HEK293 (cell line): ENCODE measurements at regions not wholly inside any gene's neighbourhood (a gene's known extent, or its start where the extent isn't known, plus 50 kb on each side); places are given as distances from the start of the nearest gene placed in this dataset.

Source experiments
- CTCF ChIA-PET: fragments of 350-600 bp; formaldehyde crosslinking; extraction: SDS; loops from one replicate; lab custom pipeline; 2021; ENCODE audit warnings: antibody characterized with exemption; lab: Yijun Ruan, JAX
- POLR2A ChIA-PET: fragments of 300-600 bp; formaldehyde crosslinking; extraction: SDS; loops from one replicate; lab custom pipeline; 2020; ENCODE audit warnings: antibody characterized with exemption, inconsistent platforms; lab: Yijun Ruan, JAX
- H3K27ac ChIP-seq: fragments of 200-500 bp; sonication (Bioruptor generic); 2 replicates; pipeline ENCODE4 v1.5.1; 2014; ENCODE audit warnings: low read depth, low read length, control low read depth, inconsistent platforms; ENCODE audit errors: extremely low read depth
- H3K36me3 ChIP-seq, 2 experiments: fragments of 200-500 bp in 1 of 2; sonication (Bioruptor generic) in 1 of 2; 1 replicate in 1 of 2; 2 replicates in 1 of 2; pipeline ENCODE4 v1.5.1; 2014 to 2017; ENCODE audit warnings: inconsistent platforms in 2 of 2, low read length in 2 of 2; ENCODE audit not compliant: control insufficient read depth in 2 of 2, insufficient read depth in 1 of 2
- H3K4me1 ChIP-seq: fragments of 200-500 bp; sonication (Bioruptor generic); 2 replicates; pipeline ENCODE4 v1.5.1; 2014; ENCODE audit warnings: mild to moderate bottlenecking, low read length, inconsistent platforms; ENCODE audit not compliant: control insufficient read depth, insufficient read depth
- H3K4me3 ChIP-seq: 2 replicates; pipeline ENCODE4 v1.5.1; 2011; ENCODE audit warnings: low read depth, mild to moderate bottlenecking, control low read depth, low read length, moderate library complexity
- H3K9me3 ChIP-seq: fragments of 200-500 bp; sonication (Bioruptor generic); 2 replicates; pipeline ENCODE4 v1.5.1; 2014; ENCODE audit warnings: low read depth, low read length, inconsistent platforms; ENCODE audit not compliant: control insufficient read depth, insufficient read depth
- CTCF ChIP-seq: fragments of 450-650 bp; formaldehyde crosslinking; IDR thresholded peaks from 2 replicates; pipeline ENCODE4 v1.5.1; 2016; ENCODE audit warnings: missing biosample characterization, missing genetic modification characterization
- GFI1B ChIP-seq: fragments of 450-650 bp; formaldehyde crosslinking; IDR thresholded peaks from 2 replicates; pipeline ENCODE4 v1.5.1; 2016; ENCODE audit warnings: missing biosample characterization, missing genetic modification characterization
- KLF16 ChIP-seq: fragments of 450-650 bp; formaldehyde crosslinking; IDR thresholded peaks from 2 replicates; pipeline ENCODE4 v1.5.1; 2017; ENCODE audit warnings: missing biosample characterization, missing genetic modification characterization
- TCF7L2 ChIP-seq: IDR thresholded peaks from 2 replicates; pipeline ENCODE4 v1.6.1; 2011; ENCODE audit warnings: low read depth, mild to moderate bottlenecking, inconsistent platforms, low read length, moderate library complexity, borderline replicate concordance
- WT1 ChIP-seq: fragments of 450-650 bp; formaldehyde crosslinking; IDR thresholded peaks from 2 replicates; pipeline ENCODE4 v1.5.1; 2016; ENCODE audit warnings: missing biosample characterization, missing genetic modification characterization
- ZBTB1 ChIP-seq: fragments of 450-650 bp; formaldehyde crosslinking; IDR thresholded peaks from 2 replicates; pipeline ENCODE4 v1.5.1; 2016; ENCODE audit warnings: missing biosample characterization, missing genetic modification characterization
- ZBTB26 ChIP-seq: fragments of 450-650 bp; formaldehyde crosslinking; optimal IDR thresholded peaks from 2 replicates; pipeline ENCODE3; 2016; ENCODE audit warnings: missing biosample characterization, mild to moderate bottlenecking, missing genetic modification characterization
- ZNF10 ChIP-seq: fragments of 450-650 bp; formaldehyde crosslinking; IDR thresholded peaks from 2 replicates; pipeline ENCODE4 v1.5.1; 2017; ENCODE audit warnings: missing biosample characterization, missing genetic modification characterization
- ZNF146 ChIP-seq: fragments of 450-650 bp; formaldehyde crosslinking; IDR thresholded peaks from 2 replicates; pipeline ENCODE4 v1.5.1; 2016; ENCODE audit warnings: missing biosample characterization, missing genetic modification characterization
- ZNF248 ChIP-seq: fragments of 450-650 bp; formaldehyde crosslinking; IDR thresholded peaks from 2 replicates; pipeline ENCODE4 v1.5.1; 2017; ENCODE audit warnings: missing biosample characterization, missing genetic modification characterization
- ZNF398 ChIP-seq: fragments of 450-650 bp; formaldehyde crosslinking; IDR thresholded peaks from 2 replicates; pipeline ENCODE4 v1.5.1; 2017; ENCODE audit warnings: missing biosample characterization, missing genetic modification characterization
- ZNF404 ChIP-seq: fragments of 450-650 bp; formaldehyde crosslinking; IDR thresholded peaks from 2 replicates; pipeline ENCODE4 v1.5.1; 2017; ENCODE audit warnings: missing biosample characterization, missing genetic modification characterization
- ZNF423 ChIP-seq: fragments of 450-650 bp; formaldehyde crosslinking; IDR thresholded peaks from 2 replicates; pipeline ENCODE4 v1.5.1; 2016; ENCODE audit warnings: missing biosample characterization, missing genetic modification characterization
- ZNF510 ChIP-seq: fragments of 450-650 bp; formaldehyde crosslinking; IDR thresholded peaks from 2 replicates; pipeline ENCODE4 v1.5.1; 2018; ENCODE audit warnings: mild to moderate bottlenecking, missing genetic modification characterization, missing biosample characterization; ENCODE audit not compliant: insufficient replicate concordance
- ZNF521 ChIP-seq: fragments of 450-650 bp; formaldehyde crosslinking; IDR thresholded peaks from 2 replicates; pipeline ENCODE4 v1.5.1; 2017; ENCODE audit warnings: missing biosample characterization, mild to moderate bottlenecking, missing genetic modification characterization
- ZNF600 ChIP-seq: fragments of 450-650 bp; formaldehyde crosslinking; IDR thresholded peaks from 2 replicates; pipeline ENCODE4 v1.5.1; 2016; ENCODE audit warnings: missing biosample characterization, missing genetic modification characterization
- ZNF623 ChIP-seq: fragments of 450-650 bp; formaldehyde crosslinking; IDR thresholded peaks from 2 replicates; pipeline ENCODE4 v1.5.1; 2016; ENCODE audit warnings: missing biosample characterization, missing genetic modification characterization
- ZNF654 ChIP-seq: fragments of 450-650 bp; formaldehyde crosslinking; IDR thresholded peaks from 2 replicates; pipeline ENCODE4 v1.5.1; 2016; ENCODE audit warnings: low read depth, missing biosample characterization, missing genetic modification characterization
- ZNF660 ChIP-seq: fragments of 450-650 bp; IDR thresholded peaks from 2 replicates; pipeline ENCODE4 v1.5.1; 2018; ENCODE audit warnings: missing biosample characterization, mild to moderate bottlenecking, missing genetic modification characterization
- ZNF843 ChIP-seq: fragments of 450-650 bp; formaldehyde crosslinking; IDR thresholded peaks from 2 replicates; pipeline ENCODE4 v1.5.1; 2016; ENCODE audit warnings: missing biosample characterization, missing genetic modification characterization
- ZSCAN5A ChIP-seq: fragments of 450-650 bp; formaldehyde crosslinking; IDR thresholded peaks from 2 replicates; pipeline ENCODE4 v1.5.1; 2016; ENCODE audit warnings: missing biosample characterization, missing genetic modification characterization

GRCh38 chr4:153127760-153128494, 76.3 kb upstream of the TRIM2 start (continued):
- peak; percentile 43; the same call in 1 of the 2 replicates for TF ChIP-seq CTCF (tag by site-specific recombination)
- TF ChIP-seq TCF7L2 = peak; percentile 41; the same call in 1 of the 2 replicates
- peak; percentile 34; the same call in 1 of the 2 replicates for TF ChIP-seq ZNF660 (tag by site-specific recombination)
- no peak for TF ChIP-seq ZNF423 (tag by site-specific recombination)
- TF ChIP-seq ZNF404 (tag by site-specific recombination) = no peak
- TF ChIP-seq ZNF600 (tag by site-specific recombination) = peak; percentile 60
- no peak for TF ChIP-seq ZBTB1 (tag by site-specific recombination)
- no peak for TF ChIP-seq KLF16 (tag by site-specific recombination)
- TF ChIP-seq ZSCAN5A (tag by site-specific recombination) = no peak
- peak; percentile 85 for TF ChIP-seq ZNF654 (tag by site-specific recombination)
- TF ChIP-seq, all 188 proteins: peak for 6

- no peaks in the 10 kb centered on the region for H3K9me3 ChIP-seq
- POLR2A ChIA-PET = no interaction called here
- CTCF ChIA-PET = interaction anchor here (0.6 to 1.1 kb wide), 5 partner anchors 33 to 544 kb away, joined by 3 to 4 read pairs (median 3); no protein-coding TSS in a partner anchor
- H3K27ac ChIP-seq = no peak overlapping the region
- no peaks in the 10 kb centered on the region for H3K36me3 ChIP-seq
- no peaks in the 10 kb centered on the region for H3K4me1 ChIP-seq
- no peak overlapping the region for H3K4me3 ChIP-seq
- TF ChIP-seq GFI1B (no peak), ZNF248 (no peak), ZNF623 (tag by site-specific recombination) (no peak), ZNF398 (no peak)
Observed at GRCh38 chr4:153131596-153131995, 72.6 kb upstream of the TRIM2 start.

- Histone ChIP-seq H3K27ac (no peak overlapping the region), H3K36me3 (no peaks in the 10 kb centered on the region), H3K4me3 (no peak overlapping the region), H3K9me3 (no peaks in the 10 kb centered on the region), H3K4me1 (no peaks in the 10 kb centered on the region)
- POLR2A ChIA-PET = no interaction called here
- TF ChIP-seq WT1 (tag by site-specific recombination) (no peak), ZNF521 (tag by site-specific recombination) (no peak), ZBTB26 (no peak), ZNF843 (tag by site-specific recombination) (no peak), ZNF146 (tag by site-specific recombination) (no peak), ZNF10 (no peak), ZNF510 (tag by site-specific recombination) (no peak)
- CTCF ChIA-PET = interaction anchor here (0.7 to 1.8 kb wide), 4 partner anchors 9 to 437 kb away, joined by 3 to 9 read pairs (median 4); no protein-coding TSS in a partner anchor
Observed at GRCh38 chr4:153137159-153137558, 67.1 kb upstream of the TRIM2 start.
